H1 (cell line): ENCODE measurements at regions not wholly inside any gene's neighbourhood (a gene's known extent, or its start where the extent isn't known, plus 50 kb on each side); places are given as distances from the start of the nearest gene placed in this dataset.

Experiments used
- CTCF ChIA-PET: fragments of 300-600 bp; sonication (Branson Sonifier 250); formaldehyde crosslinking; loops from one replicate; lab custom pipeline; 2021; ENCODE audit not compliant: partially characterized antibody; lab: Charles Lee
- POLR2A ChIA-PET: fragments of 300-600 bp; sonication (Branson Sonifier 250); formaldehyde crosslinking; loops from one replicate; lab custom pipeline; 2021; ENCODE audit warnings: inconsistent platforms; ENCODE audit not compliant: partially characterized antibody; lab: Charles Lee
- DNase-seq, 2 experiments: peaks; one replicate each; pipeline versions ENCODE4 v3.0.0 to v3.0.0-alpha.2; 2010 to 2022; ENCODE audit warnings: low spot score in 2 of 2, low read depth in 1 of 2, mixed read lengths in 1 of 2
- FAIRE-seq: peaks from 2 replicates; lab custom pipeline; 2011; peaks lifted over from hg19 to GRCh38; lab: Jason Lieb, UNC
- H2AFZ ChIP-seq: 2 replicates; pipeline ENCODE4 v1.8.1; 2012; ENCODE audit warnings: low read length, inconsistent platforms
- H2AK5ac ChIP-seq: 2 replicates; pipeline ENCODE4 v1.6.1; 2013; ENCODE audit warnings: low read depth, low read length
- H2BK120ac ChIP-seq: replicated peaks from 2 replicates; pipeline ENCODE3; 2013; ENCODE audit warnings: low read depth, low read length, inconsistent platforms
- H2BK12ac ChIP-seq: 2 replicates; pipeline ENCODE4 v1.6.1; 2013; ENCODE audit warnings: low read depth, low read length
- H2BK15ac ChIP-seq: 2 replicates; pipeline ENCODE4 v1.6.1; 2013; ENCODE audit warnings: low read length
- H2BK20ac ChIP-seq: 2 replicates; pipeline ENCODE4 v1.6.1; 2013; ENCODE audit warnings: low read length
- H2BK5ac ChIP-seq: 2 replicates; pipeline ENCODE4 v1.6.1; 2013; ENCODE audit warnings: low read depth, low read length
- H3K14ac ChIP-seq: 2 replicates; pipeline ENCODE4 v1.6.1; 2013; ENCODE audit warnings: inconsistent platforms; ENCODE audit not compliant: insufficient read length
- H3K18ac ChIP-seq: 2 replicates; pipeline ENCODE4 v1.6.1; 2013; ENCODE audit warnings: low read length; ENCODE audit errors: extremely low read depth
- H3K23ac ChIP-seq: 2 replicates; pipeline ENCODE4 v1.6.1; 2013; ENCODE audit warnings: inconsistent platforms; ENCODE audit not compliant: insufficient read length
- H3K23me2 ChIP-seq: 2 replicates; pipeline ENCODE4 v1.6.1; 2013; ENCODE audit warnings: low read depth, low read length
- H3K27ac ChIP-seq: 2 replicates; pipeline ENCODE4 v1.6.1; 2011; ENCODE audit warnings: low read depth, low read length, inconsistent platforms
- H3K27me3 ChIP-seq, 4 experiments: replicated peaks in 1 of 4; 1 replicate in 1 of 4; 2 replicates in 3 of 4; pipeline versions ENCODE4 v1.6.1 to v1.8.1; 2011 to 2013; ENCODE audit warnings: low read length in 3 of 4, mild to moderate bottlenecking in 3 of 4, inconsistent platforms in 2 of 4, mixed read lengths in 2 of 4, moderate library complexity in 1 of 4; ENCODE audit not compliant: control insufficient read depth in 3 of 4, insufficient read depth in 3 of 4; ENCODE audit errors: extremely low read depth in 1 of 4
- H3K36me3 ChIP-seq, 4 experiments: 2 replicates each; pipeline versions ENCODE4 v1.6.1 to v1.8.1; 2011 to 2013; ENCODE audit warnings: mild to moderate bottlenecking in 4 of 4, low read length in 3 of 4, moderate library complexity in 2 of 4, control low read depth in 1 of 4, inconsistent platforms in 1 of 4; ENCODE audit not compliant: insufficient read depth in 4 of 4, control insufficient read depth in 2 of 4
- H3K4ac ChIP-seq: replicated peaks from 2 replicates; pipeline ENCODE3; 2013; ENCODE audit warnings: low read length, low read depth, mixed read lengths, inconsistent platforms; ENCODE audit not compliant: insufficient read length
- H3K4me1 ChIP-seq, 4 experiments: replicated peaks in 1 of 4; 1 replicate in 1 of 4; 2 replicates in 3 of 4; pipeline versions ENCODE4 v1.6.1 to v1.8.1; 2011 to 2013; ENCODE audit warnings: low read length in 3 of 4, inconsistent platforms in 2 of 4, mixed read lengths in 1 of 4; ENCODE audit not compliant: insufficient read depth in 4 of 4, control insufficient read depth in 3 of 4
- H3K4me2 ChIP-seq, 2 experiments: 2 replicates each; pipeline versions ENCODE4 v1.6.1 to v1.8.1; 2011 to 2013; ENCODE audit warnings: low read depth in 2 of 2, low read length in 2 of 2, control low read depth in 1 of 2, inconsistent platforms in 1 of 2, mild to moderate bottlenecking in 1 of 2; ENCODE audit not compliant: insufficient read depth in 1 of 2
- H3K4me3 ChIP-seq, 4 experiments: fragments of 200-600, 300-600 bp in 1 of 4; sonication (generic), shearing (Covaris generic), sonication (Bioruptor Twin) in 1 of 4; 2 replicates each; pipeline versions ENCODE4 v1.5.1 to v1.8.1; 2011 to 2016; ENCODE audit warnings: low read length in 4 of 4, low read depth in 3 of 4, control low read depth in 2 of 4, inconsistent platforms in 2 of 4, mild to moderate bottlenecking in 2 of 4, mixed read lengths in 1 of 4, moderate library complexity in 1 of 4; ENCODE audit not compliant: insufficient read depth in 2 of 4; ENCODE audit errors: extremely low read depth in 1 of 4
- H3K56ac ChIP-seq: replicated peaks from 2 replicates; pipeline ENCODE3; 2013; ENCODE audit warnings: low read depth, mild to moderate bottlenecking, mixed read lengths, low read length, inconsistent platforms; ENCODE audit not compliant: insufficient read length
- H3K79me1 ChIP-seq: 2 replicates; pipeline ENCODE4 v1.6.1; 2013; ENCODE audit warnings: low read depth, low read length, control low read depth
- H3K79me2 ChIP-seq, 2 experiments: 2 replicates each; pipeline versions ENCODE4 v1.6.1 to v1.8.1; 2012 to 2013; ENCODE audit warnings: low read length in 2 of 2, mild to moderate bottlenecking in 2 of 2, inconsistent platforms in 1 of 2; ENCODE audit not compliant: insufficient read depth in 2 of 2, control insufficient read depth in 1 of 2
- H3K9ac ChIP-seq, 4 experiments: replicated peaks in 1 of 4; 1 replicate in 1 of 4; 2 replicates in 3 of 4; pipeline versions ENCODE4 v1.6.1 to v1.8.1; 2011 to 2013; ENCODE audit warnings: low read depth in 3 of 4, low read length in 3 of 4, control low read depth in 2 of 4, mild to moderate bottlenecking in 2 of 4, moderate library complexity in 2 of 4, inconsistent platforms in 1 of 4; ENCODE audit errors: extremely low read depth in 1 of 4
- H3K9me3 ChIP-seq, 2 experiments: 2 replicates each; pipeline versions ENCODE4 v1.6.1 to v1.8.1; 2012 to 2013; ENCODE audit warnings: mild to moderate bottlenecking in 2 of 2, moderate library complexity in 2 of 2, control low read depth in 1 of 2, inconsistent platforms in 1 of 2, low read depth in 1 of 2, low read length in 1 of 2, mixed read lengths in 1 of 2; ENCODE audit not compliant: insufficient read depth in 2 of 2
- H4K20me1 ChIP-seq, 2 experiments: replicated peaks in 1 of 2; 2 replicates each; pipeline versions ENCODE3 to v1.8.1; 2011 to 2013; ENCODE audit warnings: inconsistent platforms in 2 of 2, low read length in 2 of 2, mild to moderate bottlenecking in 1 of 2; ENCODE audit not compliant: insufficient read depth in 2 of 2, control insufficient read depth in 1 of 2
- H4K5ac ChIP-seq: 2 replicates; pipeline ENCODE4 v1.6.1; 2013; ENCODE audit warnings: low read length, low read depth, mixed read lengths, inconsistent platforms; ENCODE audit not compliant: insufficient read length
- H4K8ac ChIP-seq: 2 replicates; pipeline ENCODE4 v1.8.0; 2013; ENCODE audit warnings: mild to moderate bottlenecking, moderate library complexity, low read length, inconsistent platforms; ENCODE audit not compliant: insufficient read depth; ENCODE audit errors: extremely low read depth
- H4K91ac ChIP-seq: replicated peaks from 2 replicates; pipeline ENCODE3; 2013; ENCODE audit warnings: low read length, mixed read lengths, inconsistent platforms; ENCODE audit not compliant: insufficient read length
- ATF2 ChIP-seq: IDR thresholded peaks from 2 replicates; pipeline ENCODE4 v1.6.1; 2012; ENCODE audit warnings: low read length, inconsistent platforms
- BACH1 ChIP-seq: IDR thresholded peaks from 2 replicates; pipeline ENCODE4 v1.6.1; 2012; ENCODE audit warnings: low read length, improper control_type of control experiment
- EP300 ChIP-seq, 2 experiments: IDR thresholded peaks; 1 replicate in 1 of 2; 2 replicates in 1 of 2; pipeline ENCODE4 v1.6.1; 2011 to 2012; ENCODE audit warnings: low read depth in 2 of 2, low read length in 2 of 2, mild to moderate bottlenecking in 2 of 2, borderline replicate concordance in 1 of 2, inconsistent platforms in 1 of 2, moderate library complexity in 1 of 2
- GABPA ChIP-seq: IDR thresholded peaks from 2 replicates; pipeline ENCODE4 v1.6.1; 2011; ENCODE audit warnings: mild to moderate bottlenecking, low read length, moderate library complexity, borderline replicate concordance; ENCODE audit not compliant: insufficient read depth
- HDAC6 ChIP-seq: IDR thresholded peaks from one replicate; pipeline ENCODE4 v1.7.1; 2012; ENCODE audit warnings: low read depth, mild to moderate bottlenecking, inconsistent platforms, low read length, moderate library complexity
- KDM5A ChIP-seq: fragments of 200-600 bp; IDR thresholded peaks from 2 replicates; pipeline ENCODE4 v1.7.1; 2012; ENCODE audit warnings: mild to moderate bottlenecking, low read length, inconsistent platforms, mixed read lengths
- MAX ChIP-seq: IDR thresholded peaks from 2 replicates; pipeline ENCODE4 v1.6.1; 2012; ENCODE audit warnings: inconsistent platforms
- RXRA ChIP-seq: IDR thresholded peaks from 2 replicates; pipeline ENCODE4 v1.6.1; 2011; ENCODE audit warnings: low read depth, mild to moderate bottlenecking, low read length, moderate library complexity; ENCODE audit not compliant: insufficient read depth
- SIN3A ChIP-seq, 2 experiments: IDR thresholded peaks in 1 of 2; conservative IDR thresholded peaks in 1 of 2; 2 replicates each; pipeline ENCODE4 v1.6.1; 2011 to 2012; ENCODE audit warnings: low read length in 2 of 2, improper control_type of control experiment in 1 of 2, low read depth in 1 of 2, mild to moderate bottlenecking in 1 of 2
- SP4 ChIP-seq: IDR thresholded peaks from 2 replicates; pipeline ENCODE4 v1.6.1; 2012; ENCODE audit warnings: low read length, inconsistent platforms
- SRF ChIP-seq: IDR thresholded peaks from 2 replicates; pipeline ENCODE4 v1.6.1; 2011; ENCODE audit warnings: mild to moderate bottlenecking, low read depth, low read length, moderate library complexity
- TBP ChIP-seq: IDR thresholded peaks from 2 replicates; pipeline ENCODE4 v1.6.1; 2011; ENCODE audit warnings: low read depth, low read length, improper control_type of control experiment
- WGBS, 2 experiments: shearing (Covaris generic) in 1 of 2; methylation state at CpG; one replicate each; pipeline versions ENCODE4 v1.1.6 to v1.1.7; 2013 to 2015; ENCODE audit warnings: low lambda C conversion rate in 2 of 2, mixed read lengths in 2 of 2, inconsistent platforms in 1 of 2, low coverage in 1 of 2, missing lambda C conversion rate in 1 of 2; ENCODE audit not compliant: insufficient replicate concordance in 2 of 2, insufficient coverage in 1 of 2, insufficient read length in 1 of 2; ENCODE audit errors: extremely low coverage in 1 of 2, missing lambda C conversion rate in 1 of 2; 5-methylcytosine and 5-hydroxymethylcytosine counted together

GRCh38 chr7:125375942-125376341 lies 446.3 kb upstream of the POT1 start:
- Histone ChIP-seq H3K23ac (no peak overlapping the region), H3K27me3 (no peaks in the 10 kb centered on the region), H2BK15ac (no peak overlapping the region), H4K91ac (no peak overlapping the region), H3K9me3 (no peaks in the 10 kb centered on the region), H2AFZ (0 out of 2 replicates have a peak overlapping the region, but pooled peaks have one; percentile 3), H3K4me2 (no peak overlapping the region), H3K18ac (no peak overlapping the region), H2BK5ac (no peak overlapping the region), H3K56ac (no peak overlapping the region), H4K5ac (no peak overlapping the region), H3K27ac (no peak overlapping the region), H3K79me2 (no peaks in the 10 kb centered on the region), H3K4ac (no peak overlapping the region), H3K23me2 (no peaks in the 10 kb centered on the region), H3K4me3 (no peak overlapping the region), H3K36me3 (no peaks in the 10 kb centered on the region), H3K4me1 (no peaks in the 10 kb centered on the region), H3K14ac (no peak overlapping the region), H2BK12ac (no peak overlapping the region), H2BK120ac (no peak overlapping the region), H4K20me1 (no peaks in the 10 kb centered on the region), H4K8ac (no peak overlapping the region), H3K79me1 (no peaks in the 10 kb centered on the region), H2AK5ac (no peak overlapping the region), H2BK20ac (no peak overlapping the region), H3K9ac (no peak overlapping the region)
- 87% methylated on average over 3 of the region's 3 CpGs; no CpG with 5 or more reads in 1 of the 2 experiments for WGBS, 2 experiments
- ChIA-PET POLR2A (no interaction called here), CTCF (interaction anchor here (1.0 kb wide), 1 partner anchor 101 kb away, joined by 3 read pairs; no protein-coding TSS in a partner anchor)
- DNase-seq, result no peak
- FAIRE-seq, result no peak
- TF ChIP-seq RXRA (no peak), SRF (no peak), KDM5A (no peak), SIN3A (conservative IDR thresholded peaks at IDR 0.05 in 1 of 2, IDR thresholded peaks at IDR 0.05 in 1 of 2; ENCODE audit: low read depth in 1 of 2, low read length in 2 of 2) (no peak), HDAC6 (no peak), SP4 (no peak), TBP (no peak), MAX (no peak), ATF2 (no peak), EP300 (IDR thresholded peaks at IDR 0.05; ENCODE audit: borderline replicate concordance in 1 of 2, low read depth in 2 of 2, low read length in 2 of 2) (no peak), BACH1 (no peak), GABPA (no peak)
